GM10847 (cell line): ENCODE measurements at regions not wholly inside any gene's neighbourhood (a gene's known extent, or its start where the extent isn't known, plus 50 kb on each side); places are given as distances from the start of the nearest gene placed in this dataset.

Experiments
- POLR2A ChIP-seq: IDR thresholded peaks from 2 replicates; pipeline ENCODE4 v1.6.1; 2011; ENCODE audit not compliant: insufficient read length; ENCODE audit errors: extremely low read depth

- TF ChIP-seq POLR2A = no peak
Measured at GRCh38 chr9:40884072-40884901, 244.2 kb downstream of the FOXD4L6 start.
